Neural cell (in vitro differentiated cells): ENCODE measurements at regions not wholly inside any gene's neighbourhood (a gene's known extent, or its start where the extent isn't known, plus 50 kb on each side); places are given as distances from the start of the nearest gene placed in this dataset.

Source experiments
- H2AFZ ChIP-seq: fragments of 200-600, 300-800 bp; sonication (generic), shearing (Covaris generic); 2 replicates; pipeline ENCODE4 v1.6.0; 2014; ENCODE audit warnings: low read depth, mild to moderate bottlenecking, antibody characterized with exemption, low read length, moderate library complexity
- H3F3A ChIP-seq: fragments of 200-600 bp; shearing (Covaris generic); 2 replicates; pipeline ENCODE4 v1.6.1; 2016; ENCODE audit warnings: mild to moderate bottlenecking, moderate library complexity, mixed read lengths, antibody characterized with exemption, low read length; ENCODE audit not compliant: insufficient read depth, poor library complexity, severe bottlenecking
- H3K27ac ChIP-seq: fragments of 200-600, 300-800 bp; sonication (generic), shearing (Covaris generic); 2 replicates; pipeline ENCODE4 v1.5.1; 2014; ENCODE audit warnings: mild to moderate bottlenecking, low read length, moderate library complexity
- H3K27me3 ChIP-seq: fragments of 300-800, 200-600 bp; sonication (generic), shearing (Covaris generic); 2 replicates; pipeline ENCODE4 v1.6.0; 2014; ENCODE audit warnings: mild to moderate bottlenecking, low read depth, low read length, moderate library complexity; ENCODE audit not compliant: insufficient read depth
- H3K36me3 ChIP-seq: fragments of 300-800, 200-600 bp; sonication (generic), shearing (Covaris generic); 2 replicates; pipeline ENCODE4 v1.5.1; 2014; ENCODE audit warnings: mild to moderate bottlenecking, antibody characterized with exemption, low read length, moderate library complexity; ENCODE audit not compliant: insufficient read depth
- H3K4me2 ChIP-seq: fragments of 300-800, 200-600 bp; sonication (generic), shearing (Covaris generic); 2 replicates; pipeline ENCODE4 v1.6.0; 2014; ENCODE audit warnings: mild to moderate bottlenecking, low read length
- H3K4me3 ChIP-seq: fragments of 300-800, 200-600 bp; sonication (generic), shearing (Covaris generic); 2 replicates; pipeline ENCODE4 v1.5.1; 2014; ENCODE audit warnings: mild to moderate bottlenecking, low read length, moderate library complexity
- H3K79me2 ChIP-seq: fragments of 200-600 bp; shearing (Covaris generic); replicated peaks from 2 replicates; pipeline ENCODE4 v1.6.0; 2014; ENCODE audit warnings: mild to moderate bottlenecking, low read length, moderate library complexity; ENCODE audit not compliant: insufficient read depth
- H3K9ac ChIP-seq: fragments of 300-800, 200-600 bp; sonication (generic), shearing (Covaris generic); 2 replicates; pipeline ENCODE4 v1.6.1; 2016; ENCODE audit warnings: mild to moderate bottlenecking, low read length, mixed read lengths
- H3K9me2 ChIP-seq: fragments of 200-600 bp; shearing (Covaris generic); 2 replicates; pipeline ENCODE4 v1.6.1; 2016; ENCODE audit warnings: mild to moderate bottlenecking, low read length, mixed read lengths; ENCODE audit not compliant: insufficient read depth
- H3K9me3 ChIP-seq: fragments of 200-600, 300-800 bp; sonication (generic), shearing (Covaris generic); 2 replicates; pipeline ENCODE4 v1.6.1; 2016; ENCODE audit warnings: mild to moderate bottlenecking, mixed run types, low read length, moderate library complexity, mixed read lengths
- H4K20me1 ChIP-seq: fragments of 200-600 bp; shearing (Covaris generic); 2 replicates; pipeline ENCODE4 v1.6.1; 2016; ENCODE audit warnings: mild to moderate bottlenecking, mixed run types; ENCODE audit not compliant: insufficient read depth
- CTCF ChIP-seq: fragments of 450-650 bp; IDR thresholded peaks from 2 replicates; pipeline ENCODE4 v1.5.1; 2014; ENCODE audit warnings: antibody characterized with exemption, mild to moderate bottlenecking, moderate library complexity; ENCODE audit not compliant: poor library complexity, severe bottlenecking
- EP300 ChIP-seq: fragments of 450-650 bp; conservative IDR thresholded peaks from 2 replicates; pipeline ENCODE4 v1.6.1; 2014; ENCODE audit warnings: antibody characterized with exemption, mild to moderate bottlenecking, moderate library complexity; ENCODE audit not compliant: poor library complexity, severe bottlenecking
- EZH2 ChIP-seq: fragments of 200-600, 300-800 bp; shearing (Covaris generic), sonication (generic); IDR thresholded peaks from 2 replicates; pipeline ENCODE4 v1.6.1; 2014; ENCODE audit warnings: antibody characterized with exemption, low read length, borderline replicate concordance, mild to moderate bottlenecking; ENCODE audit not compliant: insufficient read depth, poor library complexity, severe bottlenecking
- MXI1 ChIP-seq: fragments of 450-650 bp; conservative IDR thresholded peaks from 2 replicates; pipeline ENCODE4 v1.6.1; 2014; ENCODE audit warnings: antibody characterized with exemption, mild to moderate bottlenecking; ENCODE audit not compliant: poor library complexity, severe bottlenecking
- POLR2AphosphoS5 ChIP-seq: IDR thresholded peaks from 2 replicates; pipeline ENCODE4 v1.6.1; 2012
- RAD21 ChIP-seq: fragments of 450-650 bp; conservative IDR thresholded peaks from 2 replicates; pipeline ENCODE4 v1.6.1; 2014; ENCODE audit warnings: antibody characterized with exemption, mild to moderate bottlenecking, moderate library complexity
- REST ChIP-seq: IDR thresholded peaks from 2 replicates; pipeline ENCODE4 v1.6.1; 2012; ENCODE audit warnings: borderline replicate concordance
- SMC3 ChIP-seq: fragments of 450-650 bp; conservative IDR thresholded peaks from 2 replicates; pipeline ENCODE4 v1.6.1; 2014; ENCODE audit warnings: antibody characterized with exemption, mild to moderate bottlenecking, moderate library complexity; ENCODE audit not compliant: poor library complexity
- TAF1 ChIP-seq: IDR thresholded peaks from 2 replicates; pipeline ENCODE4 v1.6.1; 2012; ENCODE audit warnings: low read depth

DNA sequence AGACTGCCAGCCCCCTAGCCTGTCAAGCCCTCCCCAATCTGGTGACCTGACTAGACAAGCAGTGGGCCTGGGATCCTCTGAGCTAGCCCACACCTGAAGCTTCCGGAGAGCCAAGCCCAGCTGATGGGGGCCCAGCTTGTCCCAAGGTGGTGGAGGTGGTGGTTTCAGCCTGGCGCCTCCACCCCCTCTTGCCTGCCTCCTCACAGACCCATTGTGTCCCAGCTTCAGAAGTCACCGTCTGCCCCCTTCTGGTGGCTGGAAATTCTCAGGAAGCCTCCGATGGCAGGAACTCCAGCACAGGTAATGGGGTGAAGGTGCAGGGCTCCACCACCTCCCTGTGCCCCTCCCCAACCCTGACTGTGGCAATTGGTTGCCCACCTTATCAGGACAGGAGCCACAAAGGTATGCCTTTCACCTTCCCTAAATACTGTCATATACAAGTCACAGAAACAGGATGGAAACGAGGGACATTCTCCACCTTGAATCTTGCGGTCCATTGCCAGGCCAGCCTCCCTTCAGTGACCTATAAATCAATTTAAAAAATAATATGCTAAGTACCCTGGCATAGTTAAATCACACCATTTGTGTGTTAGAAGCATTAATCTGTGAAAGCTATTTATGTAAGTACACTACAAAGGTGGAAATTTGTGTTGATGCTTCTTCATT, 66.0 kb upstream of the ZNF423 start:
- Histone ChIP-seq H3K27ac (no peak overlapping the region), H3K9ac (no peak overlapping the region), H3K27me3 (no peaks in the 10 kb centered on the region), H3K79me2 (no peaks in the 10 kb centered on the region), H2AFZ (no peak overlapping the region), H3K36me3 (no peaks in the 10 kb centered on the region), H3K9me3 (no peaks in the 10 kb centered on the region), H3K9me2 (no peaks in the 10 kb centered on the region), H3F3A (no peaks in the 10 kb centered on the region), H4K20me1 (no peaks in the 10 kb centered on the region), H3K4me3 (no peak overlapping the region), H3K4me2 (no peak overlapping the region)
- TF ChIP-seq TAF1 = no peak
- peak; percentile 97 for TF ChIP-seq SMC3
- TF ChIP-seq CTCF = peak; percentile 90
- TF ChIP-seq RAD21 = peak; percentile 93

DNA sequence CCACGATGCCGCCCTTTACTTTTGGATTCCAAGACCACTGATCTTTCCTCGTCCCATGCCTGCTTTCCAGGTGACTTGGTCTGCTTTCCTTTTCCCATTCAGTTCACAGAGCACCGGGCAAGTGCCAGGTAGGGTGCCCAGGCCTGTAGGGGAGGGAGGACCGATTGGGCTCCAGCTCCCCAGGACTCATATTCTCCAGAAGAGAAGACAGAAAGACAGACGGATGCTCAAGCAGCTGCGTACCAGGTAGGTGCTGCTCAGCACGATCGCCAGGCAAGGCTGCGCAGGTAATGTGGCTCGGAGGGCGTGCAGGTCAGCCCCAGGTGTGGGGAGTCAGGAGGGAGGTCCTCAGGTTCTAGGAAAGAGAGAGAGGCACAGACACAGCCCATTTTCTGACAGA, 67.5 kb upstream of the ZNF423 start:
- Histone ChIP-seq H3F3A (no peaks in the 10 kb centered on the region), H3K27me3 (no peaks in the 10 kb centered on the region), H3K36me3 (no peaks in the 10 kb centered on the region), H3K79me2 (no peaks in the 10 kb centered on the region), H3K4me3 (no peak overlapping the region), H4K20me1 (no peaks in the 10 kb centered on the region), H3K9ac (no peak overlapping the region), H2AFZ (no peak overlapping the region), H3K9me2 (no peaks in the 10 kb centered on the region), H3K4me2 (no peak overlapping the region), H3K27ac (no peak overlapping the region), H3K9me3 (no peaks in the 10 kb centered on the region)
- TF ChIP-seq EP300 (no peak), REST (no peak), MXI1 (no peak), POLR2AphosphoS5 (no peak), TAF1 (no peak)

DNA sequence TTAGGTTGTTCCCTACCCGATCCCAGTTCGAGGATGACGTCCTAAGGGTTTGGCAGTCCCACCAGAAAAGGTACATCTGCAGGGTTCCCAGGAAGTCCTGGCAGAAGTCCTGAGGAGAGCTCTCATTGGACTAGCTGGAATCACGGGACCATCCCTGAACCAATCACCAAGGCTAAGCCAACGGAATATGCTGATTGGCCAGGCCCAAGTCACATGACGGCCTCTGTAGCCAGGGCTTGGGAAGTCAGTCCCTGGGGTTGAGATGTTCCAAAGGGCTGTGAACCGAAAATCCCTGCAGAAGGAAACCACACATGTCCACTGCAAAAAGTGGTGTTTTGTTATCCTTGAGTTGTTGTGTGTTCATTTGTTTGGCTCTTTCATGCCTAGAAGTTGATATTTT, 68.2 kb upstream of the ZNF423 start:
- Histone ChIP-seq H3K4me3 (no peak overlapping the region), H2AFZ (no peak overlapping the region), H4K20me1 (no peaks in the 10 kb centered on the region), H3K9me2 (no peaks in the 10 kb centered on the region), H3K4me2 (no peak overlapping the region), H3K9me3 (no peaks in the 10 kb centered on the region), H3K9ac (no peak overlapping the region), H3K36me3 (no peaks in the 10 kb centered on the region), H3K27me3 (no peaks in the 10 kb centered on the region), H3K79me2 (no peaks in the 10 kb centered on the region), H3F3A (no peaks in the 10 kb centered on the region), H3K27ac (no peak overlapping the region)
- no peak for TF ChIP-seq EZH2
- TF ChIP-seq RAD21 = no peak
- no peak for TF ChIP-seq REST
- TF ChIP-seq MXI1 = no peak
- no peak for TF ChIP-seq CTCF
- TF ChIP-seq EP300 = no peak
- no peak for TF ChIP-seq SMC3
- TF ChIP-seq POLR2AphosphoS5 = no peak
- no peak for TF ChIP-seq TAF1
